ENCODE measurements at regions not wholly inside any gene's neighbourhood (a gene's known extent, or its start where the extent isn't known, plus 50 kb on each side); places are given as distances from the start of the nearest gene placed in this dataset.

GRCh38 chr3:34179716-34180115, 381.3 kb downstream of the PDCD6IP start:
- no peak for DNase-seq

DNA sequence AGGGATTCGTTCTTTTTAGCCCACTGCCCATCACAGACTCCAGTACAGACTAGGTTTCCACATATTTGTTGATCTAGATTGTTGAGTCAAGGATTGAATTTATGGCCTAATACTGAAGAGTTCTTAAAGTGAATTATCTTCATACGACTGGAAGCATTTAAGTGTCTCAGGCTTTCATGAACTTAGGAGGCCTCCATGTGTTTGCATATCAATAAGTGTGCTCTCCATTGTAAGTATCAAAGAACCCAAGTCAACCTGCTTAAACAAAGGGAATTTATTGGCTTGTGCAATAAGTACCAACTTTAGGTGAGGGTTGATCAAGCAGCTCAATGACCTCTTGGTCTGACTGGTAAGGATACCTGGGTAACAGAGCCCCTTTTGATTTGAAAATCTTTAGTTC, 382.1 kb downstream of the PDCD6IP start:
- DNase-seq: no peak

DNA sequence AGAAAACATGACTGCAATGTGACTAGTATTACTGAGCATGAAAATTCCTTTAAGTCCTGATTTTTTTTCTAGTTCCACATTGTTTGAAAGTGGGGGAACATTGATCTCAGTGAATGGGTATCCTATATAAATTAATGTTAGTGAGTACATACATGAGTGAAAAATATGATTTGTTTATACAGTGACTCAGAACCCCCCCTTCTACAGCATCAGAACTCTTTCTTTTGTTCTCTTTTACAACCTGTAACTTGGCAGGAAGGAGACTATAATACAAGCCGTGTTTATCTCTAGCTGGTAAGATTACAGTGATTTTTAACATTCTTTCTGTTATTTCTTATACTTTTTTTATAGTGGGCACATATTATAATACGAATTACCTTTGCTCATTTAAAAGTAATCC, 384.7 kb downstream of the PDCD6IP start:
- DNase-seq: no peak

DNA sequence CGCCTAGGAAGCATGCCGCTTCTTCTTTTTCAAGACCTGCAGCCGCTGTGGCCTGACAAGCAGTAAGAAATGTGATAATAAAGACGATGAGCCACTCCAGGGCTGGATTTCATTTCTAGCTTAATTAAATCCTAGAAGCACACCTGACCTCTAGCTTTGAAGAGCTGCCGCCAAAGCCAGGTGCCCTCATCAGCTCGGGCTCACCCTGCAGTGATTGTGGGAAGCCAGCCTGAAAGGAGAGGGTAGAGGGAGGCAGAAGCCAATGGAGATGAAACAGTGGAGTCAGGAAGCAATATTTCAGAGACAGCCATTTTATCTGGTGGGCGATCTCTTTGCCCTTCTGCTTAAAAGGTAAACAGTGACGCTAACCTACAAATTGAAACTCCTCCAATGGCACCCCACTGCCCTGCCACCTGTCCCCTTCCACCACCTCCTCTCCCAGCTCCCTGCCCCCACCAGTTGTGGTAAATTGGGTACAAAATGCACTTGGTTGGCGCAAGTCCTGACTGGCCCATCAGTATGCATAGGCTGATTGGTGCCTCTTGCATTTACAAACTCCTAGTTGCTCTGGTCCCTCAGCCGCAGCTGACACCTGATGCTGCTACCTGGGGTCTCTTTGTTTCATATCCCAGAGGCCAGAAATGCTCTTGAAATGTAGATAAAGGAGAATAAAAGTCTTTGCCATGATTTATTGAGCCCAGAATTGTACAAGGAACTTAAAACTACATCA, 385.3 kb downstream of the PDCD6IP start:
- DNase-seq: no peak

DNA sequence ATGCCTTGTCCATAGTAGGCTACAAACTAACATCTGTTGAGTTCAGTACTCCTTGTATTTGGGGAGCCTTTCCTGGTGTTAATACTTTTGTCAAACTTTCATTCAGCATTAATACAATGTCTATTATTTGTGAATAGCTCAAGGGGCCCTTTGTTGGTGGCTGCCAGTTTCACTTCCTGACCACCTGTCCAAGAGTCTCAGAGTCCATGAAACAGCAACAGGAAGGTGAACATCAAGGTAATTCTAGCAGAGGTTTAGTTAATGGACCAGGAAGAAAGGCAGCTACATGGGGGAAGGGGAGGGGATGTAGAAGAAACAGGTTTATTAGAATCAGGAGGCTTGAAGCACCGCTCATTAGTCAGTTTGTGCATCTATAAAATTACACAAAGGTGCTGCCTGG, 386.9 kb downstream of the PDCD6IP start:
- DNase-seq: no peak

DNA sequence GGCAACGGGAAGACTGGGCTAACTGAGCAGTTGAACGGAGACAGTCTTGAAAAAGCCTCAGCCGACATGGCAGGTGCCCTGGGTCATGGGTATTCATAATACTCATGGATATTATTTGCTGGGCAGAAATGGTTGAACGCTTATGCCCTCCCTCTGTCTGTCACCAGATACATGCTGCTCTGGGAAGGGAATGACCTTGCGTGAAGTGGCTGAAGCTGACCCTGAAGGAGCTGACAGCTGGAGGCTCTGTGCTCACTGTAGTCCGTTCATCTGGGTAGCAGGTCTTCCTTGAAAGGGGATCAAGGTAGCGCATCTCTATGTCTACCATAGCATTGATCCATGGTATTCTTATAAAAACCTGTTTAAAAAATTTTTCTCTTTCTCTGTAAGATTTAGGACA, 390.7 kb downstream of the PDCD6IP start:
- DNase-seq: no peak

GRCh38 chr3:34196914-34197313, 398.5 kb downstream of the PDCD6IP start:
- no peak for DNase-seq

- DNase-seq: no peak
These were observed 399.9 kb downstream of the PDCD6IP start for GRCh38 chr3:34198309-34198708.

DNA sequence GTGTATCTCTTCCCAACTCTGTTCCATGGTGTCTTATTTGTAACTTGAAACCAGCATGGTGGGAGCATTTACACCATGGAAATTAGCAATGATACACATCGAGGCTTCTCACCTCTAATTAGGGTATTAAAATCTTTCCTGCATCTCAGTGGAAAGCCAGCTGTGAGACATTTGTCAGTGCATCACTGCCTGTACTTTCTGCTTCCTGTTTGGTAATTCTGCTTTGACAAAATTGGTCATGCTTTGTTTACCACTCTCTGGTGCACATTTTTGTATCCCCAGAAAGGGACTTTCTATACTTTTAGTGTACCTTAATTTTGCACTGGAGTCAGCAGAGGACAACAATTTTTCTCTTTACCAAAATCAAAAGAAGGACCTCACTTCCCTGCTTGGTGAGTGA, 402.1 kb downstream of the PDCD6IP start:
- no peak for DNase-seq

DNA sequence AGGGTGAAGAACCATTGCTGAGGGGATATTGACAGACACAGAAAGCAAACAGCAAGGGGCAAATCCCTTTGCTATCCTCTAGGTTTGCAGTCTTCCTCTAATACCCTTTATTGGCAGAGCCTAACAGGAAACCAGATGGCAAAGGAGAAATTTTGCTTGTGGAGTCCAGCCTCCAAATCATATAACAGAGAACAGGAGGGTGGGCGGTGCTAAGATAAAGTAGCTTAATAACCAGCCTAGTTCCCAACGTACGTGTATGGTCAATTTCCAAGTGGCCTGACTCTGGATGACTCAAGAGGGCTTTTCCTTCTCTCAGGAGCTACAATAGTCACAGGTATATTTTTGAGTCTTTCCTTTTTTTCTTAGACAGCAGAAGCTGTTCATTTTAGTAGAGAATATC, 404.5 kb downstream of the PDCD6IP start:
- DNase-seq: no peak

GRCh38 chr3:34203386-34203785, 405.0 kb downstream of the PDCD6IP start:
- DNase-seq: no peak

DNA sequence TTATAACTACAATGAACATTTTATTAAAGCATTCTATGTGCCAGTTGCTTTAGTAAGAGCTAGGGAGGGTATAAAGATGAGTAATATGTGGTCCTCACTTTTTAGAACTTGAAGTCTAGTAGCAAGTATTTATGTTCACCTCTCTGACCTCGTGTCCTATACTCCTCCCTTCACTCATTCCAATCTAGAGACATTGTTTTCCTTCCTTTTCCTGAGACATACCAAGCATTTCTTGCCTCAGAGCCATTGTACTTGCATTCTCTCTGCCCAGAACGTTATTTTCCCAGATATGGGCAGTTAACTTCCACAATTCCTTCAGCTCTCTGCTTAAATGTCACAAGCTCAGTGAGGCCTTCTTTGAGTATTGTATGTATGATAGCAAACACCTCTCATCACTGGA, 408.6 kb downstream of the PDCD6IP start:
- DNase-seq: no peak

DNA sequence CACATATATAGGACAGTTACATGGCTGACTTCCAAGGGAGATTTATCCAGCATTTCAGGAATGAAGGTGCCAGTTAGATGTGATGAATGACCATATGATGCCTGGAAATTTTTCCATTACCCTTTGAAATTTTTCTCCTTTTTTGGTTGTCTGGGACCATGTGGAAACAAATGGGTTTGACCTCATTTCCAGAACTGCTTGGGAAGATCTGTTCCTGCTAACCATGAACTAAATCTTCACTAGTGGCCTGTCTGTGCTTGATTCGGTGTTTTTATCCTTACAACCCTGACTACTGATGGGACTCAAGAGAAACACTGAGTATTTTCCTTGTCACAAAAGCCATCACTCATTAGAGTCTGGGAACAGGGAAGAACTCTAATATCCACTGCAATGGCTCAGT, 409.4 kb downstream of the PDCD6IP start:
- DNase-seq: no peak

- no peak for DNase-seq
These were observed 413.7 kb downstream of the PDCD6IP start for GRCh38 chr3:34212175-34212574.

DNA sequence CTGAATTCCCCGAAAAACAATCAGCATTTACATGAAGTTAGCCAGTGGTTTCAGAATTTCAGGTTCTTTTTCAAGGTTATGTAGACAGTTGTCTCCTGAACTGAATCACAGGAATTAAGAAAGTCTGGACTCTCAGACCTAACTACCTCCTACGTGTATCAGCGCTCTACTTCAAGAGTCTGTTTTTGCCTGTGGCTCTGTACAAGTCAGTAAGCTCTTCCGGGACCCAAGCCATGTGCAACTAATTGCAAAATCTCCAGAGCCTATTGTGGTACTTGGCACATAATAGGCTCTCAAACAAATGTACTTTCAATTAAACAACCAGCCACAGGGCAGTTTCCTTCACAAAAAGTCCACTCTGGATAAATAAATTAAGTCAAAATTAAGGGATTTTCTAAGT, 414.2 kb downstream of the PDCD6IP start:
- DNase-seq: peak in 12 of 56 donors; percentile 2 to 54 (median 7)

GRCh38 chr3:34213478-34213877, 415.0 kb downstream of the PDCD6IP start:
- DNase-seq: peak in 1 of 56 donors; percentile 2

DNA sequence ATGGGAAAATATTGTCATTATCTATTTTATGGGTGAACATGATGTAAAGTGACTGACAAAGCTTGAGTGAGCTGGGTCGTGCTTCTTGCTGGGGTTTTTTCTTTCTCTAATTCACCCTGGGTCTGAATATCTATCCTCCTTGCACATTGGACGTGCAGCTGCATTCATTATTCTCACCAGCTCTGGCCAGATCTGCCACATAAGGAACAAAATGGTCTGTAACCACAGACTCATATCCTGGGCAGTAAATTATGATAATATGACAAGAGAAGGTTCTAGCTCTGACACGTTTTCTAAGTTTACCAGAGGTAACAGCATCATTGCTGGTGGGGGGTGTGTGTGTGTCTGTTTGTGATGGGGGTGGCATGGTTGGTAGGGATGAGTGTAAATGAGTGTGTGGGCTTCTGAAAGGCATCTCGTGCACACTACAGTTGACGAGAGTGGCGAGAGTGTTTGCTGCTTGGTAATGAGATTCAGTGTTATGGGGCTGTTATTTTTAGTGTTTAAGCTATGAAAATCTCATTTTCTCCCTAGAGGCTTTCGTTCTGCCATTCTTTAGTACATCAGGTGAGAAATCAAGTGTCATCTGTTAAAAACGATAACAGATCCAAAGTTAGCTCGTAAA, 418.4 kb downstream of the PDCD6IP start:
- DNase-seq: no peak

DNA sequence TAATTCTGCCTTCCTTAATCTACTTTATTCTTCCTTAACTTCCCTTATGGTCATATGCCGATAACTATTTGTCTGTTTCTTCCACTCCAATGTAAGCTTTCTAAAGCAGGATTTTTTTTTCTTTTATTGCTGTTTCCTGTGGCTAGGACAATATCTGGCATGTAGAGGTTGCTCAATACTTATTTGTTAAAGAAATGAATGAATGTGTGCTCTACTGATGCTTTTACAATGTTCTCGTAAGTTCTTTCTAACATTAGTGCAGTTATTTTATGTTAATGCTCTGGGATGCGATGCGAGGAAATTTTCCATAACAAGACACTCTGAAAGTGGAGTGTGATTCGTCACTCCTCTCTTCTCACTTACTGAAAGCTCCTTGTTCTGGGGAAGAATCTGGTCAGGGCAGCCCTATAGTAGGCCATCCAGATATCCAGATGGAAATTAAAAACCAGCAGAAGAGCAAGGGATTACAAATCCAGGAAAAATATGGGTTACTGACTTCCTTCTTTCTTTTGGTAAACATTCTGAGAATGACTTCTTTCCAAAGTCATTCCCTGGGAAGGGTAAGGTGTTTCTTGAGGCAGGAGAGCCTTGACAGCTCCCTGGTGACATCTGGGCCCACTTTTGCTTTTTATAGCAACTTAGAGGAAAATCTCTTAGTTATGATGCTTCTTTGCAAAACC, 420.4 kb downstream of the PDCD6IP start:
- DNase-seq: no peak

DNA sequence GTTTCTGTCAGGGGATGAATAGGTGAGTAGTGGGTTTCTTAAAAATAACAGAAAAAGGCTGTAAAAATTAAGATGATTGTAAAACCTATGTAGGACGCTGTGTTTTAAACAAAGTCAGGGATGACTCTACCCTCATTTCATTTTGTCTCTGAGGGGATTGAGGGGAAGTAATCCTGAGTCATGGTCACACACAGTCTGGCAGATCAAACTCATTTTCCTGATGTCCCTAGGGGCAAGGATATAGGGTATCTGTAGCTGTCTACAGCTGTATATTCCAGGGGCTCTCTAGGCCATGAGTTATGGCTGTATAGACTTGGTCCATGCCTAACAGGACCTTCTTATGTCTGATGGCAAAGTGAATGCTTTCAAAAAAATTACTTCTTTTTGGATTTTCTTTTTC, 421.1 kb downstream of the PDCD6IP start:
- no peak for DNase-seq

DNA sequence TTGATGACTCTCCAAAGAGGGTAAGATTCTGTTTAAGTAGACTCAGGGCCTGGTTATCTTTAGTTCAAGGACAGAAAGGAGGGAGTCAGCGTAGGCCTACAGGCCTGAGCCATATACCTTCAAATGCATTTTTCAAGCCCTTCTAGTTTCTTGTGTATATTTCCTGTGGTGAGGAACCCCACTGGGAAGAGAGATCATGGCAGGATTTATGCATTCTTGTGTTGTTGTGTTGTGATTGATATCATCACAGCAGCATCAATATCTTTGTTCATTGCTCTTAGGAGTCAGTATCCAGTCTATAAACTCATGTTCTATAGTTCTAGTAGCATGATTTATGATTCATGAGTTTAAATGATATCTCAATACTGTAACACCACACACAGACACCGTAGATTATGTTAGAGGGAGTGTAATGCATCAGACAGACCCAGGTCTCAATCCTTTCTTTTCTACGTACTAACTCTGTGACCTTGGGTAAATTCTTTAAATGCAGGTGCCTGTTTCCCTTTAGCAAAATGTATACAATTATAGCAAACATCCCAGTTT, 427.5 kb downstream of the PDCD6IP start:
- DNase-seq: no peak

DNA sequence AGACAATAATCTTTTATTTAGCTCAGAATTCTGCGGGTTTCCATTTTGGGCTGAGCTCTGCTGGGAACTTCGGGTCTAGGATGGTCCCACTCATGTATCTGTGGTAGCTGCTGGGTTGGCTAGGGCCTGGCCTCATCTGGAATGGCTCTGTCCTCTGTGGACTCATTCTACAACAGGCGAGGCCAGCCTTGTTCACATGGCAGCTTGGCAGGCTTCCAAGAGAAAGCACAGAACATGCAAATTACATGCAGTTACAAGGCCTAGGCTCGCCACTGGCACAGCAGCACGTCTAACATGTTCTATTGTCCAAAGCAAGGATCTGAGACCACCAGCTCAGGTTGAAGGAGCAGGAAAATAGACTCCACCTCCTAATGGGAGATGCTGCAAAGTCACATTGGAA, 431.4 kb downstream of the PDCD6IP start:
- no peak for DNase-seq

GRCh38 chr3:34235096-34235495, 436.7 kb downstream of the PDCD6IP start:
- no peak for DNase-seq

DNA sequence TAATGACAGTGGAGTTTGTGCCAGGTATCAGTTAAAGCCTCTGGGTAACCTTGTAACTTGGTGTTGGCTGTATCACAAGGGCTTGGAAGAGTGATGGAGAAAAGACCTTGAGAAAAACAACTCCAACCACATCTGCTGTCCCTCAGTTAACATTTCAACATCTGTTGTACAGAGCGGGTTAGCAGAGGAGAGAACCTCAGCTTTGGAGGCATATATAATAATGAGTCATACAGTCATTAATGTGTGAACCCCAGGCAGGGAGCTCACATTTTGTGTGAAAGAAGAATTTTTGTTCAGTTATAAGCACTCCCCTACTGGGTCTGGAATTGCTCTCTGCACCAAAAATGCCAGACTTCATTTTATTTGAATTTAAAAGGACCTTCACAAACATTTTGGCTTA, 439.5 kb downstream of the PDCD6IP start:
- DNase-seq: no peak
